ENCODE measurements at regions not wholly inside any gene's neighbourhood (a gene's known extent, or its start where the extent isn't known, plus 50 kb on each side); places are given as distances from the start of the nearest gene placed in this dataset.

GRCh38 chr2:149920389-149920788 lies 332.8 kb upstream of the MMADHC start:
- peaks cover 15% of the 10 kb centered on the region for H3K36me3 Mint-ChIP-seq (ENCODE audit: low read depth)
- peaks cover 3% of the 10 kb centered on the region for H3K4me1 Mint-ChIP-seq
- no peak for DNase-seq (ENCODE audit: low read depth, low spot score)
- H3K9me3 Mint-ChIP-seq = peaks cover 23% of the 10 kb centered on the region
- TF ChIP-seq, protein P1, sequence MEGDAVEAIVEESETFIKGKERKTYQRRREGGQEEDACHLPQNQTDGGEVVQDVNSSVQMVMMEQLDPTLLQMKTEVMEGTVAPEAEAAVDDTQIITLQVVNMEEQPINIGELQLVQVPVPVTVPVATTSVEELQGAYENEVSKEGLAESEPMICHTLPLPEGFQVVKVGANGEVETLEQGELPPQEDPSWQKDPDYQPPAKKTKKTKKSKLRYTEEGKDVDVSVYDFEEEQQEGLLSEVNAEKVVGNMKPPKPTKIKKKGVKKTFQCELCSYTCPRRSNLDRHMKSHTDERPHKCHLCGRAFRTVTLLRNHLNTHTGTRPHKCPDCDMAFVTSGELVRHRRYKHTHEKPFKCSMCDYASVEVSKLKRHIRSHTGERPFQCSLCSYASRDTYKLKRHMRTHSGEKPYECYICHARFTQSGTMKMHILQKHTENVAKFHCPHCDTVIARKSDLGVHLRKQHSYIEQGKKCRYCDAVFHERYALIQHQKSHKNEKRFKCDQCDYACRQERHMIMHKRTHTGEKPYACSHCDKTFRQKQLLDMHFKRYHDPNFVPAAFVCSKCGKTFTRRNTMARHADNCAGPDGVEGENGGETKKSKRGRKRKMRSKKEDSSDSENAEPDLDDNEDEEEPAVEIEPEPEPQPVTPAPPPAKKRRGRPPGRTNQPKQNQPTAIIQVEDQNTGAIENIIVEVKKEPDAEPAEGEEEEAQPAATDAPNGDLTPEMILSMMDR (conservative IDR thresholded peaks at IDR 0.05) = no peak
- H3K27me3 Mint-ChIP-seq (ENCODE audit: low read depth) = no peaks in the 10 kb centered on the region
- H3K4me3 Mint-ChIP-seq = no peak overlapping the region
- H3K27ac Mint-ChIP-seq (ENCODE audit: unreplicated experiment) = no peak overlapping the region

DNA sequence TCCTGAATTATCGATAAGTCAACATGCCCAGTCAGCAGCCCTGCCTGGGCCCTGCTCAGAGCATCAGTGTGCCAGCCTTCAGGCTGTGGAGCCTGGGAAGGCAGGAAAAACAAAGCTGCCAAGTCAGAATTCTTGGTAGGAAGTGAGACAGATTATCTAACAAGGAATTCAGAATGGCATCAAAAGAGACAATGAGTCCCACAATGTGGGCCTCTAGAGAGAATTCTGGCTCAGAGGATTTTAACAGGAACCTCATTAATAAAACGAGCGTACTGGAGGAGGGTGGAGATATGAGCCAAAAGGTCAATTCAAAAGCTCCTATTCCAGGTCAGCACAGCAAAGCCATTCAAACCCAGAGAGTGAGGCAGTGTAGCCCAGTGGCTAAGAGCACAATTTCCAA lies 327.6 kb upstream of the MMADHC start:
- peaks cover 11% of the 10 kb centered on the region for H3K36me3 Mint-ChIP-seq (ENCODE audit: low read depth)
- H3K4me1 Mint-ChIP-seq = peaks cover 12% of the 10 kb centered on the region
- H3K4me3 Mint-ChIP-seq = no peak overlapping the region
- peaks cover 20% of the 10 kb centered on the region for H3K9me3 Mint-ChIP-seq
- H3K27ac Mint-ChIP-seq (ENCODE audit: unreplicated experiment) = peak overlapping the region; percentile 4
- no peak for DNase-seq (ENCODE audit: low read depth, low spot score)
- no peaks in the 10 kb centered on the region for H3K27me3 Mint-ChIP-seq (ENCODE audit: low read depth)
- TF ChIP-seq, protein P1 (conservative IDR thresholded peaks at IDR 0.05) = no peak

- Mint-ChIP-seq H3K36me3 (ENCODE audit: low read depth) (no peaks in the 10 kb centered on the region), H3K4me1 (peaks cover 6% of the 10 kb centered on the region), H3K27ac (ENCODE audit: unreplicated experiment) (no peak overlapping the region), H3K4me3 (no peak overlapping the region), H3K27me3 (ENCODE audit: low read depth) (no peaks in the 10 kb centered on the region), H3K9me3 (peaks cover 4% of the 10 kb centered on the region)
- TF ChIP-seq, protein P1 (conservative IDR thresholded peaks at IDR 0.05) = no peak
- no peak for DNase-seq (ENCODE audit: low read depth, low spot score)
These were observed 321.4 kb upstream of the MMADHC start for GRCh38 chr2:149908726-149909683.

- H3K4me1 Mint-ChIP-seq = peaks cover 10% of the 10 kb centered on the region
These were observed 319.3 kb upstream of the MMADHC start for GRCh38 chr2:149906886-149907285.

DNA sequence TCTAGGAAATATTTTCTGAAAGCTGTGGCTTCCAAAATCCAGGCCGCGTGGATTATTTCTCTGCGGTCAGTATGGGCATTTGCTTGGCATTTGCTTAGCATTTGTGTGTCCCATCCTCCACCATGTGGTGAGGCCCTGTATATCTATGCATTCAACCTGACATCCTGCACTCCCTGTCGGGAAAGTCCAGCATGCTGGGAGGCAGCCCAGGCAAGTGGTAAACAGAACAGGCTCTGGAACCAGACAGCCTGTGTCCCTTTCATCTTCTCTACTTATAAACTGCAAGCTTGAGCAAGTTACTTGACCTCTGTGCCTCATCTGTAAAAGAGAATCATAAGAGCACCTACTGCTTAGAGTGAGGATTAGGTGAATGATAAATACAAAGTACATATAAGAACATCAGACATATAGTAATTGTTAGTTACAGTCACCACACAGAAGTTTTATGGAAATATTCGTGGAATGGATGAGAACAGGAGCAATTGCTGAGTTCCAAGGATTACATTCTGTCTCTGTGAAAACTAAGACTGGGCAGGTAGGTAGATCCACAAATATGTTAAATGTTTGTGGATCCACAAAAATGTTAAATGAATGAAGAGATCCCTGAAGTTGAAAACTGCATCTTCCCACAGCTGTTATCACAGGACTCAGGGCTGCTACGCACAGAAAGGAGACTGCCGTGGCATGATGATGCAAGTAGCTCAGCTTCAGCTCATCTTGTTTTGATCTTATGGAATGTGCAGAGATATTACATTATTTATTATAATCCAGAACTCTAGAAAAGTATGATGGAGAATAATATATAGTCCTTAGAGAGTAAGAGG lies 317.0 kb upstream of the MMADHC start:
- H3K4me1 Mint-ChIP-seq = peaks cover 10% of the 10 kb centered on the region
- no peak for DNase-seq (ENCODE audit: low read depth, low spot score)
- H3K9me3 Mint-ChIP-seq = no peaks in the 10 kb centered on the region
- no peaks in the 10 kb centered on the region for H3K36me3 Mint-ChIP-seq (ENCODE audit: low read depth)
- no peak overlapping the region for H3K4me3 Mint-ChIP-seq
- no peaks in the 10 kb centered on the region for H3K27me3 Mint-ChIP-seq (ENCODE audit: low read depth)
- H3K27ac Mint-ChIP-seq (ENCODE audit: unreplicated experiment) = peak overlapping the region; percentile 44
- TF ChIP-seq, protein P1 (conservative IDR thresholded peaks at IDR 0.05) = no peak

More at GRCh38 chr2:149906886-149907285, 319.3 kb upstream of the MMADHC start:
- no peak overlapping the region for H3K27ac Mint-ChIP-seq (ENCODE audit: unreplicated experiment)
- H3K36me3 Mint-ChIP-seq (ENCODE audit: low read depth) = no peaks in the 10 kb centered on the region
- H3K9me3 Mint-ChIP-seq = no peaks in the 10 kb centered on the region
- no peaks in the 10 kb centered on the region for H3K27me3 Mint-ChIP-seq (ENCODE audit: low read depth)
- no peak overlapping the region for H3K4me3 Mint-ChIP-seq
- TF ChIP-seq, protein P1 (conservative IDR thresholded peaks at IDR 0.05) = no peak
- no peak for DNase-seq (ENCODE audit: low read depth, low spot score)
